Progenitor cell of endocrine pancreas (in vitro differentiated cells): ENCODE measurements at regions not wholly inside any gene's neighbourhood (a gene's known extent, or its start where the extent isn't known, plus 50 kb on each side); places are given as distances from the start of the nearest gene placed in this dataset.
"Not testable (repeated sequence)": the region's sequence is repeated elsewhere in the genome, so short reads cannot be mapped to it uniquely, and the experiment has no call there.

Source experiments
- DNase-seq: peaks from one replicate; pipeline ENCODE4 v3.0.0; 2021; ENCODE audit warnings: low spot score; ENCODE audit not compliant: unreplicated experiment
- H3K27ac Mint-ChIP-seq: 2 replicates; pipeline ENCODE4 v1.8.0; 2021; ENCODE audit warnings: mild to moderate bottlenecking, moderate library complexity, mixed read lengths
- H3K27me3 Mint-ChIP-seq: 2 replicates; pipeline ENCODE4 v1.8.0; 2021; ENCODE audit warnings: mixed read lengths
- H3K36me3 Mint-ChIP-seq: 2 replicates; pipeline ENCODE4 v1.8.0; 2022; ENCODE audit warnings: mixed read lengths; ENCODE audit not compliant: insufficient read depth
- H3K4me1 Mint-ChIP-seq: 2 replicates; pipeline ENCODE4 v1.8.0; 2021; ENCODE audit warnings: low read depth, mixed read lengths
- H3K4me3 Mint-ChIP-seq: 2 replicates; pipeline ENCODE4 v1.8.0; 2021; ENCODE audit warnings: low read depth, mild to moderate bottlenecking, moderate library complexity, mixed read lengths
- H3K9me3 Mint-ChIP-seq: 2 replicates; pipeline ENCODE4 v1.8.0; 2021; ENCODE audit warnings: low read depth, mixed read lengths
- CTCF ChIP-seq: fragments of 200-600 bp; sonication (generic); IDR thresholded peaks from one replicate; pipeline ENCODE4 v1.5.0; 2021; ENCODE audit warnings: antibody characterized with exemption, mild to moderate bottlenecking; ENCODE audit not compliant: unreplicated experiment

- peaks cover 30% of the 10 kb centered on the region for H3K36me3 Mint-ChIP-seq
- not testable (repeated sequence) for H3K4me3 Mint-ChIP-seq, H3K27me3 Mint-ChIP-seq, H3K27ac Mint-ChIP-seq, DNase-seq, H3K4me1 Mint-ChIP-seq
- H3K9me3 Mint-ChIP-seq: peaks cover 27% of the 10 kb centered on the region
Observed at GRCh38 chr11:14573539-14574057, 53.4 kb upstream of the PSMA1 start.

- Mint-ChIP-seq H3K9me3 (peaks cover 11% of the 10 kb centered on the region), H3K27ac (no peak overlapping the region), H3K4me1 (peaks cover 5% of the 10 kb centered on the region), H3K27me3 (no peaks in the 10 kb centered on the region), H3K36me3 (peaks cover 18% of the 10 kb centered on the region), H3K4me3 (no peak overlapping the region)
- no peak for TF ChIP-seq CTCF
- no peak for DNase-seq
Observed at GRCh38 chr11:14577292-14577691, 57.1 kb upstream of the PSMA1 start.

GRCh38 chr11:14577835-14578529, 57.8 kb upstream of the PSMA1 start:
- peaks cover 17% of the 10 kb centered on the region for H3K36me3 Mint-ChIP-seq
- H3K27ac Mint-ChIP-seq: no peak overlapping the region
- peaks cover 5% of the 10 kb centered on the region for H3K9me3 Mint-ChIP-seq

GRCh38 chr11:14578541-14578956, 58.4 kb upstream of the PSMA1 start:
- Mint-ChIP-seq H3K36me3 (peaks cover 17% of the 10 kb centered on the region), H3K27ac (no peak overlapping the region), H3K4me3 (no peak overlapping the region), H3K4me1 (peaks cover 9% of the 10 kb centered on the region), H3K27me3 (no peaks in the 10 kb centered on the region), H3K9me3 (peaks cover 5% of the 10 kb centered on the region)
- TF ChIP-seq CTCF: no peak
- no peak for DNase-seq

More at GRCh38 chr11:14577835-14578529, 57.8 kb upstream of the PSMA1 start:
- DNase-seq: no peak
- no peak overlapping the region for H3K4me3 Mint-ChIP-seq
- no peaks in the 10 kb centered on the region for H3K27me3 Mint-ChIP-seq
- TF ChIP-seq CTCF: no peak
- H3K4me1 Mint-ChIP-seq: peaks cover 4% of the 10 kb centered on the region

- H3K9me3 Mint-ChIP-seq: peaks cover 4% of the 10 kb centered on the region
- no peak overlapping the region for H3K4me3 Mint-ChIP-seq
- H3K36me3 Mint-ChIP-seq: peaks cover 12% of the 10 kb centered on the region
- H3K4me1 Mint-ChIP-seq: peaks cover 17% of the 10 kb centered on the region
- no peak for TF ChIP-seq CTCF
- no peaks in the 10 kb centered on the region for H3K27me3 Mint-ChIP-seq
- H3K27ac Mint-ChIP-seq: no peak overlapping the region
- DNase-seq: no peak
Observed at GRCh38 chr11:14579646-14580045, 59.5 kb upstream of the PSMA1 start.

- peak overlapping the region; percentile 80 for H3K27ac Mint-ChIP-seq
- TF ChIP-seq CTCF: no peak
- peaks cover 23% of the 10 kb centered on the region for H3K4me1 Mint-ChIP-seq
- no peak overlapping the region for H3K4me3 Mint-ChIP-seq
- no peaks in the 10 kb centered on the region for H3K27me3 Mint-ChIP-seq
- H3K36me3 Mint-ChIP-seq: peaks cover 2% of the 10 kb centered on the region
- no peak for DNase-seq
- H3K9me3 Mint-ChIP-seq: no peaks in the 10 kb centered on the region
Observed at GRCh38 chr11:14582793-14583192, 60.8 kb upstream of the PDE3B start.
